Liver (tissue), 8 donors: ENCODE measurements at regions not wholly inside any gene's neighbourhood (a gene's known extent, or its start where the extent isn't known, plus 50 kb on each side); places are given as distances from the start of the nearest gene placed in this dataset.

ENCODE experiments used
- DNase-seq: peaks from one replicate; pipeline ENCODE4 v3.0.0-alpha.2; 2017; ENCODE audit warnings: low spot score
- H3K27ac ChIP-seq, 2 donors: one replicate each; pipeline ENCODE4 v1.7.0; 2013; ENCODE audit warnings: inconsistent platforms in 2 of 2, low read length in 2 of 2, control low read depth in 1 of 2, low read depth in 1 of 2, mild to moderate bottlenecking in 1 of 2
- H3K27me3 ChIP-seq, 4 donors: one replicate each; pipeline versions ENCODE4 v1.6.1 to v1.7.0; 2013; ENCODE audit warnings: low read length in 3 of 4, inconsistent platforms in 1 of 4, mild to moderate bottlenecking in 1 of 4, moderate library complexity in 1 of 4; ENCODE audit not compliant: control insufficient read depth in 4 of 4, insufficient read depth in 4 of 4
- H3K36me3 ChIP-seq, 4 donors: one replicate each; pipeline versions ENCODE4 v1.6.1 to v1.7.0; 2013; ENCODE audit warnings: low read length in 3 of 4, mild to moderate bottlenecking in 3 of 4, low read depth in 1 of 4, moderate library complexity in 1 of 4; ENCODE audit not compliant: control insufficient read depth in 4 of 4, insufficient read depth in 3 of 4
- H3K4me1 ChIP-seq, 4 donors: one replicate each; pipeline versions ENCODE4 v1.6.1 to v1.7.0; 2013; ENCODE audit warnings: low read length in 3 of 4, mild to moderate bottlenecking in 3 of 4, moderate library complexity in 1 of 4; ENCODE audit not compliant: control insufficient read depth in 4 of 4, insufficient read depth in 4 of 4
- H3K4me3 ChIP-seq, 3 donors: one replicate each; pipeline versions ENCODE4 v1.6.1 to v1.7.0; 2013; ENCODE audit warnings: low read length in 3 of 3, control low read depth in 1 of 3, low read depth in 1 of 3, mild to moderate bottlenecking in 1 of 3
- H3K9ac ChIP-seq, 2 donors: one replicate each; pipeline ENCODE4 v1.7.0; 2013; ENCODE audit warnings: low read length in 2 of 2, mild to moderate bottlenecking in 2 of 2, moderate library complexity in 2 of 2, control low read depth in 1 of 2, low read depth in 1 of 2
- H3K9me3 ChIP-seq, 4 donors: one replicate each; pipeline versions ENCODE4 v1.6.1 to v1.7.0; 2013; ENCODE audit warnings: low read length in 3 of 4; ENCODE audit not compliant: control insufficient read depth in 4 of 4
- ATF3 ChIP-seq: IDR thresholded peaks from 2 replicates; pipeline ENCODE4 v1.6.1; 2016; ENCODE audit warnings: antibody characterized with exemption
- CTCF ChIP-seq: fragments of 150-350 bp; IDR thresholded peaks from 2 replicates; pipeline ENCODE4 v1.5.1; 2017; ENCODE audit warnings: improper control_type of control experiment, low read depth, low read length; ENCODE audit not compliant: missing input control
- FOXA1 ChIP-seq: IDR thresholded peaks from 2 replicates; pipeline ENCODE4 v1.6.1; 2016; ENCODE audit warnings: antibody characterized with exemption
- FOXA2 ChIP-seq: IDR thresholded peaks from 2 replicates; pipeline ENCODE4 v1.6.1; 2016; ENCODE audit warnings: antibody characterized with exemption
- HNF4A ChIP-seq, 2 donors: conservative IDR thresholded peaks; 2 replicates each; pipeline ENCODE4 v1.6.1; 2016; ENCODE audit warnings: antibody characterized with exemption in 2 of 2, mild to moderate bottlenecking in 2 of 2
- JUND ChIP-seq, 2 donors: IDR thresholded peaks; 2 replicates each; pipeline ENCODE4 v1.6.1; 2016; ENCODE audit warnings: antibody characterized with exemption in 2 of 2
- NR2F2 ChIP-seq: IDR thresholded peaks from 2 replicates; pipeline ENCODE4 v1.6.1; 2016; ENCODE audit warnings: antibody characterized with exemption
- RAD21 ChIP-seq, 2 donors: IDR thresholded peaks; 2 replicates each; pipeline ENCODE4 v1.6.1; 2016; ENCODE audit warnings: antibody characterized with exemption in 2 of 2, mild to moderate bottlenecking in 2 of 2
- RXRA ChIP-seq, 2 donors: IDR thresholded peaks; 2 replicates each; pipeline ENCODE4 v1.6.1; 2017 to 2018; ENCODE audit warnings: antibody characterized with exemption in 2 of 2, mild to moderate bottlenecking in 1 of 2
- SP1 ChIP-seq: IDR thresholded peaks from 2 replicates; pipeline ENCODE4 v1.6.1; 2018; ENCODE audit warnings: antibody characterized with exemption, mild to moderate bottlenecking
- TAF1 ChIP-seq: conservative IDR thresholded peaks from 2 replicates; pipeline ENCODE4 v1.6.1; 2016; ENCODE audit warnings: antibody characterized with exemption, mild to moderate bottlenecking
- YY1 ChIP-seq: IDR thresholded peaks from 2 replicates; pipeline ENCODE4 v1.6.1; 2016; ENCODE audit warnings: antibody characterized with exemption, mild to moderate bottlenecking
- WGBS: extraction: QIAGEN DNeasy Blood & Tissue Kit; methylation state at CpG from one replicate; pipeline ENCODE4 v1.1.7; 2013; 5-methylcytosine and 5-hydroxymethylcytosine counted together
- donor health status: healthy.
- donor health status: healthy.
- donor health status: healthy.
- donor health status: healthy.
- donor health status: healthy.

- TF ChIP-seq FOXA2 (no peak), YY1 (no peak), NR2F2 (no peak), HNF4A (conservative IDR thresholded peaks at IDR 0.05) (no peak), ATF3 (no peak), SP1 (no peak), RAD21 (IDR thresholded peaks at IDR 0.05) (no peak), FOXA1 (no peak), RXRA (IDR thresholded peaks at IDR 0.05) (no peak)
- Histone ChIP-seq H3K9ac (no peak overlapping the region), H3K36me3 (no peaks in the 10 kb centered on the region), H3K4me1 (no peaks in the 10 kb centered on the region), H3K4me3 (no peak overlapping the region), H3K27ac (no peak overlapping the region), H3K27me3 (no peaks in the 10 kb centered on the region), H3K9me3 (peaks cover 0 to 2% (median 0%) of the 10 kb centered on the region in 4 donors)
- DNase-seq: no peak
- WGBS: 92% methylated on average over 8 of the region's 8 CpGs
Measured at GRCh38 chr7:47681249-47681810, 99.4 kb upstream of the TNS3 start.

GRCh38 chr7:47678641-47679380 is 96.9 kb upstream of the TNS3 start:
- Histone ChIP-seq H3K4me1 (no peaks in the 10 kb centered on the region), H3K36me3 (no peaks in the 10 kb centered on the region), H3K4me3 (no peak overlapping the region), H3K9ac (no peak overlapping the region), H3K27me3 (no peaks in the 10 kb centered on the region), H3K27ac (no peak overlapping the region), H3K9me3 (peaks cover 0 to 2% (median 0%) of the 10 kb centered on the region in 4 donors)
- 98% methylated on average over 6 of the region's 6 CpGs for WGBS
- no peak for DNase-seq
- TF ChIP-seq JUND (IDR thresholded peaks at IDR 0.05) (no peak), TAF1 (no peak), FOXA2 (no peak)

- H3K4me1 ChIP-seq: no peaks in the 10 kb centered on the region
- H3K9ac ChIP-seq: no peak overlapping the region
- no peaks in the 10 kb centered on the region for H3K36me3 ChIP-seq
- TF ChIP-seq FOXA1 (no peak), CTCF (no peak), NR2F2 (no peak), RXRA (IDR thresholded peaks at IDR 0.05) (peak; percentile 11 to 41)
- no peak overlapping the region for H3K4me3 ChIP-seq
- H3K27ac ChIP-seq: no peak overlapping the region
- DNase-seq: no peak
- no peaks in the 10 kb centered on the region for H3K27me3 ChIP-seq
- peaks cover 0 to 2% (median 0%) of the 10 kb centered on the region in 4 donors for H3K9me3 ChIP-seq
- WGBS: 80% methylated on average over 1 of the region's 1 CpG
Measured at GRCh38 chr7:47677664-47678063, 95.8 kb upstream of the TNS3 start.
